ENCODE measurements at regions not wholly inside any gene's neighbourhood (a gene's known extent, or its start where the extent isn't known, plus 50 kb on each side); places are given as distances from the start of the nearest gene placed in this dataset.

GRCh38 chr5:19169426-19169825, 818.6 kb downstream of the CDH18 start:
- H3K4me1 Mint-ChIP-seq (ENCODE audit: low read depth), result no peaks in the 10 kb centered on the region
- no peak overlapping the region for H3K4me3 Mint-ChIP-seq
- DNase-seq (ENCODE audit: low spot score), result no peak
- peaks cover 13% of the 10 kb centered on the region for H3K9me3 Mint-ChIP-seq
- H3K36me3 Mint-ChIP-seq (ENCODE audit: low read depth), result no peaks in the 10 kb centered on the region
- no peaks in the 10 kb centered on the region for H3K27me3 Mint-ChIP-seq (ENCODE audit: low read depth)
- no peak overlapping the region for H3K27ac Mint-ChIP-seq

GRCh38 chr5:19172926-19173470, 815.0 kb downstream of the CDH18 start:
- no peak overlapping the region for H3K4me3 Mint-ChIP-seq
- H3K27me3 Mint-ChIP-seq (ENCODE audit: low read depth), result no peaks in the 10 kb centered on the region
- H3K9me3 Mint-ChIP-seq, result peaks cover 11% of the 10 kb centered on the region
- no peaks in the 10 kb centered on the region for H3K36me3 Mint-ChIP-seq (ENCODE audit: low read depth)
- no peak overlapping the region for H3K27ac Mint-ChIP-seq
- no peak for DNase-seq (ENCODE audit: low spot score)
- no peaks in the 10 kb centered on the region for H3K4me1 Mint-ChIP-seq (ENCODE audit: low read depth)

- Mint-ChIP-seq H3K4me3 (no peak overlapping the region), H3K36me3 (ENCODE audit: low read depth) (no peaks in the 10 kb centered on the region), H3K4me1 (ENCODE audit: low read depth) (no peaks in the 10 kb centered on the region), H3K27me3 (ENCODE audit: low read depth) (no peaks in the 10 kb centered on the region), H3K9me3 (peaks cover 15% of the 10 kb centered on the region), H3K27ac (no peak overlapping the region)
- no peak for DNase-seq (ENCODE audit: low spot score)
Measured at GRCh38 chr5:19175776-19176570, 812.0 kb downstream of the CDH18 start.

- no peak for DNase-seq (ENCODE audit: low spot score)
- Mint-ChIP-seq H3K27ac (no peak overlapping the region), H3K27me3 (ENCODE audit: low read depth) (no peaks in the 10 kb centered on the region), H3K36me3 (ENCODE audit: low read depth) (no peaks in the 10 kb centered on the region), H3K4me3 (no peak overlapping the region), H3K9me3 (peaks cover 15% of the 10 kb centered on the region), H3K4me1 (ENCODE audit: low read depth) (no peaks in the 10 kb centered on the region)
Measured at GRCh38 chr5:19179571-19179970, 808.4 kb downstream of the CDH18 start.

- Mint-ChIP-seq H3K36me3 (ENCODE audit: low read depth) (no peaks in the 10 kb centered on the region), H3K9me3 (peaks cover 17% of the 10 kb centered on the region), H3K4me3 (no peak overlapping the region), H3K27me3 (ENCODE audit: low read depth) (no peaks in the 10 kb centered on the region), H3K27ac (no peak overlapping the region), H3K4me1 (ENCODE audit: low read depth) (no peaks in the 10 kb centered on the region)
- no peak for DNase-seq (ENCODE audit: low spot score)
Measured at GRCh38 chr5:19189176-19189575, 798.8 kb downstream of the CDH18 start.

GRCh38 chr5:19193631-19194030, 794.4 kb downstream of the CDH18 start:
- peaks cover 10% of the 10 kb centered on the region for H3K9me3 Mint-ChIP-seq
- no peaks in the 10 kb centered on the region for H3K36me3 Mint-ChIP-seq (ENCODE audit: low read depth)
- H3K4me1 Mint-ChIP-seq (ENCODE audit: low read depth), result no peaks in the 10 kb centered on the region
- H3K27me3 Mint-ChIP-seq (ENCODE audit: low read depth), result no peaks in the 10 kb centered on the region
- H3K4me3 Mint-ChIP-seq, result no peak overlapping the region
- no peak for DNase-seq (ENCODE audit: low spot score)
- H3K27ac Mint-ChIP-seq, result no peak overlapping the region

- no peak overlapping the region for H3K27ac Mint-ChIP-seq
- H3K9me3 Mint-ChIP-seq, result peaks cover 18% of the 10 kb centered on the region
Measured at GRCh38 chr5:19196631-19197030, 791.4 kb downstream of the CDH18 start.

GRCh38 chr5:19200251-19200650, 787.7 kb downstream of the CDH18 start:
- Mint-ChIP-seq H3K27me3 (ENCODE audit: low read depth) (no peaks in the 10 kb centered on the region), H3K27ac (no peak overlapping the region)
- no peak for DNase-seq (ENCODE audit: low spot score)

More at GRCh38 chr5:19196631-19197030, 791.4 kb downstream of the CDH18 start:
- no peak overlapping the region for H3K4me3 Mint-ChIP-seq
- no peaks in the 10 kb centered on the region for H3K27me3 Mint-ChIP-seq (ENCODE audit: low read depth)
- H3K36me3 Mint-ChIP-seq (ENCODE audit: low read depth), result no peaks in the 10 kb centered on the region
- no peaks in the 10 kb centered on the region for H3K4me1 Mint-ChIP-seq (ENCODE audit: low read depth)
- DNase-seq (ENCODE audit: low spot score), result no peak

GRCh38 chr5:19208397-19208796, 779.6 kb downstream of the CDH18 start:
- no peaks in the 10 kb centered on the region for H3K36me3 Mint-ChIP-seq (ENCODE audit: low read depth)
- H3K9me3 Mint-ChIP-seq, result peaks cover 46% of the 10 kb centered on the region
- no peak overlapping the region for H3K27ac Mint-ChIP-seq
- no peaks in the 10 kb centered on the region for H3K4me1 Mint-ChIP-seq (ENCODE audit: low read depth)
- DNase-seq (ENCODE audit: low spot score), result no peak
- no peak overlapping the region for H3K4me3 Mint-ChIP-seq
- H3K27me3 Mint-ChIP-seq (ENCODE audit: low read depth), result no peaks in the 10 kb centered on the region

More at GRCh38 chr5:19200251-19200650, 787.7 kb downstream of the CDH18 start:
- peaks cover 26% of the 10 kb centered on the region for H3K9me3 Mint-ChIP-seq
- H3K4me3 Mint-ChIP-seq, result no peak overlapping the region
- no peaks in the 10 kb centered on the region for H3K4me1 Mint-ChIP-seq (ENCODE audit: low read depth)
- no peaks in the 10 kb centered on the region for H3K36me3 Mint-ChIP-seq (ENCODE audit: low read depth)

- no peak for DNase-seq (ENCODE audit: low spot score)
- Mint-ChIP-seq H3K4me3 (no peak overlapping the region), H3K4me1 (ENCODE audit: low read depth) (no peaks in the 10 kb centered on the region), H3K9me3 (peaks cover 40% of the 10 kb centered on the region), H3K27me3 (ENCODE audit: low read depth) (no peaks in the 10 kb centered on the region), H3K36me3 (ENCODE audit: low read depth) (no peaks in the 10 kb centered on the region), H3K27ac (no peak overlapping the region)
Measured at GRCh38 chr5:19210886-19211285, 777.1 kb downstream of the CDH18 start.

GRCh38 chr5:19229179-19229835, 758.7 kb downstream of the CDH18 start:
- Mint-ChIP-seq H3K4me3 (no peak overlapping the region), H3K27ac (no peak overlapping the region), H3K9me3 (peaks cover 11% of the 10 kb centered on the region), H3K27me3 (ENCODE audit: low read depth) (no peaks in the 10 kb centered on the region), H3K36me3 (ENCODE audit: low read depth) (no peaks in the 10 kb centered on the region), H3K4me1 (ENCODE audit: low read depth) (no peaks in the 10 kb centered on the region)
- no peak for DNase-seq (ENCODE audit: low spot score)

- Mint-ChIP-seq H3K36me3 (ENCODE audit: low read depth) (no peaks in the 10 kb centered on the region), H3K27ac (no peak overlapping the region), H3K9me3 (peaks cover 23% of the 10 kb centered on the region), H3K27me3 (ENCODE audit: low read depth) (no peaks in the 10 kb centered on the region), H3K4me3 (no peak overlapping the region), H3K4me1 (ENCODE audit: low read depth) (no peaks in the 10 kb centered on the region)
- no peak for DNase-seq (ENCODE audit: low spot score)
Measured at GRCh38 chr5:19233573-19233972, 754.4 kb downstream of the CDH18 start.

- no peaks in the 10 kb centered on the region for H3K4me1 Mint-ChIP-seq (ENCODE audit: low read depth)
- H3K27ac Mint-ChIP-seq, result no peak overlapping the region
- H3K4me3 Mint-ChIP-seq, result no peak overlapping the region
- H3K9me3 Mint-ChIP-seq, result peaks cover 30% of the 10 kb centered on the region
- no peaks in the 10 kb centered on the region for H3K36me3 Mint-ChIP-seq (ENCODE audit: low read depth)
- H3K27me3 Mint-ChIP-seq (ENCODE audit: low read depth), result no peaks in the 10 kb centered on the region
- no peak for DNase-seq (ENCODE audit: low spot score)
Measured at GRCh38 chr5:19235101-19235584, 752.9 kb downstream of the CDH18 start.

GRCh38 chr5:19240170-19240569, 747.8 kb downstream of the CDH18 start:
- H3K4me1 Mint-ChIP-seq (ENCODE audit: low read depth), result no peaks in the 10 kb centered on the region
- no peak overlapping the region for H3K4me3 Mint-ChIP-seq
- peaks cover 30% of the 10 kb centered on the region for H3K9me3 Mint-ChIP-seq
- H3K27me3 Mint-ChIP-seq (ENCODE audit: low read depth), result no peaks in the 10 kb centered on the region
- DNase-seq (ENCODE audit: low spot score), result no peak
- no peak overlapping the region for H3K27ac Mint-ChIP-seq
- no peaks in the 10 kb centered on the region for H3K36me3 Mint-ChIP-seq (ENCODE audit: low read depth)

Data from T-helper 2 cell treated with Interferon-gamma antibody and Interleukin-4, amounts not matched to agents 5 μg/mL and 100 μg/mL, for 36 hours (primary cell).